DND-41 (cell line): ENCODE measurements at regions not wholly inside any gene's neighbourhood (a gene's known extent, or its start where the extent isn't known, plus 50 kb on each side); places are given as distances from the start of the nearest gene placed in this dataset.

Experiments
- ATAC-seq: fragments of 200-7000 bp; cut with Tn5 transposase; 3 replicates; pipeline ENCODE4 v1.9.1; 2021; ENCODE audit warnings: low read depth; ENCODE audit not compliant: insufficient read depth
- DNase-seq: peaks from one replicate; pipeline ENCODE4 v3.0.0-alpha.2; 2020
- H2AFZ ChIP-seq: 2 replicates; pipeline ENCODE4 v1.6.0; 2012; ENCODE audit warnings: low read depth, low read length
- H3K27ac ChIP-seq: 2 replicates; pipeline ENCODE4 v1.5.1; 2012; ENCODE audit warnings: low read length, inconsistent platforms
- H3K27me3 ChIP-seq: fragments of 200-600 bp; sonication (generic); 2 replicates; pipeline ENCODE4 v1.6.0; 2012; ENCODE audit warnings: low read length, mild to moderate bottlenecking, inconsistent platforms; ENCODE audit not compliant: insufficient read depth, poor library complexity
- H3K36me3 ChIP-seq: 2 replicates; pipeline ENCODE4 v1.5.1; 2012; ENCODE audit warnings: low read length, inconsistent platforms; ENCODE audit not compliant: insufficient read depth
- H3K4me1 ChIP-seq: 2 replicates; pipeline ENCODE4 v1.5.1; 2012; ENCODE audit warnings: mild to moderate bottlenecking, low read length; ENCODE audit not compliant: insufficient read depth
- H3K4me2 ChIP-seq: 2 replicates; pipeline ENCODE4 v1.6.0; 2012; ENCODE audit warnings: mild to moderate bottlenecking, moderate library complexity, low read length, inconsistent platforms; ENCODE audit not compliant: insufficient read depth
- H3K4me3 ChIP-seq, 2 experiments: fragments of 200-600 bp in 1 of 2; shearing (Covaris generic) in 1 of 2; 2 replicates each; pipeline ENCODE4 v1.5.1; 2012 to 2016; ENCODE audit warnings: inconsistent platforms in 2 of 2, low read length in 2 of 2, mild to moderate bottlenecking in 2 of 2, low read depth in 1 of 2, moderate library complexity in 1 of 2
- H3K79me2 ChIP-seq: 2 replicates; pipeline ENCODE4 v1.6.0; 2012; ENCODE audit warnings: low read length, inconsistent platforms; ENCODE audit not compliant: insufficient read depth
- H3K9ac ChIP-seq: 2 replicates; pipeline ENCODE4 v1.6.0; 2012; ENCODE audit warnings: low read depth, mild to moderate bottlenecking, inconsistent platforms, low read length, moderate library complexity
- H3K9me3 ChIP-seq: 2 replicates; pipeline ENCODE4 v1.5.1; 2012; ENCODE audit warnings: low read length, moderate library complexity, mild to moderate bottlenecking, inconsistent platforms; ENCODE audit not compliant: insufficient read depth, severe bottlenecking
- H4K20me1 ChIP-seq: 2 replicates; pipeline ENCODE4 v1.6.0; 2012; ENCODE audit warnings: low read length; ENCODE audit not compliant: insufficient read depth
- CTCF ChIP-seq: IDR thresholded peaks from 2 replicates; pipeline ENCODE4 v1.5.1; 2012; ENCODE audit warnings: borderline replicate concordance, low read length, moderate library complexity, mild to moderate bottlenecking; ENCODE audit not compliant: poor library complexity, severe bottlenecking; ENCODE audit errors: extremely low read depth
- EZH2 ChIP-seq: IDR thresholded peaks from 3 replicates; pipeline ENCODE4 v1.6.1; 2012; ENCODE audit warnings: borderline replicate concordance, low read depth, mild to moderate bottlenecking, moderate library complexity, low read length, inconsistent platforms; ENCODE audit not compliant: severe bottlenecking

- Histone ChIP-seq H3K27ac (no peak overlapping the region), H3K27me3 (no peaks in the 10 kb centered on the region), H3K36me3 (no peaks in the 10 kb centered on the region), H3K4me1 (no peaks in the 10 kb centered on the region), H3K9ac (no peak overlapping the region), H3K79me2 (no peaks in the 10 kb centered on the region), H3K9me3 (no peaks in the 10 kb centered on the region), H2AFZ (no peak overlapping the region), H4K20me1 (no peaks in the 10 kb centered on the region), H3K4me3 (no peak overlapping the region), H3K4me2 (no peak overlapping the region)
- TF ChIP-seq CTCF (no peak), EZH2 (no peak)
- DNase-seq (no peak), ATAC-seq (no peak)
These were observed 752.1 kb downstream of the NCAM2 start for GRCh38 chr21:21750124-21750825.

GRCh38 chr21:21751286-21751685, 753.1 kb downstream of the NCAM2 start:
- Histone ChIP-seq H3K79me2 (no peaks in the 10 kb centered on the region), H3K9me3 (no peaks in the 10 kb centered on the region), H3K27me3 (no peaks in the 10 kb centered on the region), H3K4me2 (no peak overlapping the region), H3K9ac (no peak overlapping the region), H3K27ac (no peak overlapping the region), H4K20me1 (no peaks in the 10 kb centered on the region), H3K4me1 (no peaks in the 10 kb centered on the region), H2AFZ (no peak overlapping the region), H3K36me3 (no peaks in the 10 kb centered on the region), H3K4me3 (no peak overlapping the region)
- TF ChIP-seq CTCF (no peak), EZH2 (no peak)
- no peak for DNase-seq
- no peak for ATAC-seq

GRCh38 chr21:21762855-21763254, 764.6 kb downstream of the NCAM2 start:
- Histone ChIP-seq H4K20me1 (no peaks in the 10 kb centered on the region), H3K9me3 (no peaks in the 10 kb centered on the region), H3K4me2 (no peak overlapping the region), H3K27me3 (no peaks in the 10 kb centered on the region), H3K4me3 (no peak overlapping the region), H3K27ac (no peak overlapping the region), H3K4me1 (no peaks in the 10 kb centered on the region), H3K79me2 (no peaks in the 10 kb centered on the region), H2AFZ (no peak overlapping the region), H3K9ac (no peak overlapping the region), H3K36me3 (no peaks in the 10 kb centered on the region)
- no peak for TF ChIP-seq EZH2
- TF ChIP-seq CTCF = no peak
- ATAC-seq (no peak), DNase-seq (no peak)
